ENCODE measurements at regions not wholly inside any gene's neighbourhood (a gene's known extent, or its start where the extent isn't known, plus 50 kb on each side); places are given as distances from the start of the nearest gene placed in this dataset.

GRCh38 chr3:135383301-135383700 is 582.2 kb upstream of the PPP2R3A start:
- TF ChIP-seq CTCF (IDR thresholded peaks at IDR 0.05) (no peak), POLR2A (IDR thresholded peaks at IDR 0.05) (no peak)
